GM12892 (cell line): ENCODE measurements at regions not wholly inside any gene's neighbourhood (a gene's known extent, or its start where the extent isn't known, plus 50 kb on each side); places are given as distances from the start of the nearest gene placed in this dataset.

ENCODE experiments used
- POLR2A ChIP-seq: IDR thresholded peaks from 2 replicates; pipeline ENCODE4 v1.6.1; 2011; ENCODE audit warnings: low read depth, low read length, control low read depth
- POLR2AphosphoS5 ChIP-seq: IDR thresholded peaks from 2 replicates; pipeline ENCODE4 v1.6.1; 2011; ENCODE audit warnings: low read depth, low read length, control low read depth
- TAF1 ChIP-seq: IDR thresholded peaks from 2 replicates; pipeline ENCODE4 v1.6.1; 2011; ENCODE audit warnings: low read depth, mild to moderate bottlenecking, control low read depth, low read length, borderline replicate concordance

- no peak for TF ChIP-seq POLR2A
- no peak for TF ChIP-seq POLR2AphosphoS5
- TF ChIP-seq TAF1 = no peak
Observed at GRCh38 chr1:109846846-109847245, 63.8 kb upstream of the CSF1 start.
